AG20443 (cell line): ENCODE measurements at regions not wholly inside any gene's neighbourhood (a gene's known extent, or its start where the extent isn't known, plus 50 kb on each side); places are given as distances from the start of the nearest gene placed in this dataset.
"Not testable (repeated sequence)": the region's sequence is repeated elsewhere in the genome, so short reads cannot be mapped to it uniquely, and the experiment has no call there.

ENCODE experiments used
- DNase-seq: peaks from one replicate; pipeline ENCODE4 v3.0.0; 2012; ENCODE audit warnings: low spot score, mixed read lengths

DNA sequence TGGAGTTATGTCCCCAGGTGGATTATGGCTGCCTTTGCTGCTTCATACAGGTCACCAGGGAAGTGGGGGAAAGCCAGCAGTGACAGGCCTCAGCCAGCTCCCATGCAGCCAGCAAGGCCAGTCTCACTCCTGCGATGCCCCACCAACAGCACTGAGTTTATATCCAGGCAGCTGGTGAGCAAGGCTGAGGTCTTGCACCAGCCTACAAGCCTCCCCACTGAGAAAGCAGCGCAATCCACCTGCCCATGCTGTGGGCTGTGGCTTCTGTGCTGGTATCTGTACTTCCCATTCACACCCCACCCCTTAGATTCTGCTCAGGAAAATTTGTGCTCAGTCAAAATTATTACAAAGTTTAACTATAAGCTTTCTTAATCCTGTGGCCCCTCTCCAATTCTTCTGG lies 153.5 kb downstream of the HHIP start:
- DNase-seq, result no peak

DNA sequence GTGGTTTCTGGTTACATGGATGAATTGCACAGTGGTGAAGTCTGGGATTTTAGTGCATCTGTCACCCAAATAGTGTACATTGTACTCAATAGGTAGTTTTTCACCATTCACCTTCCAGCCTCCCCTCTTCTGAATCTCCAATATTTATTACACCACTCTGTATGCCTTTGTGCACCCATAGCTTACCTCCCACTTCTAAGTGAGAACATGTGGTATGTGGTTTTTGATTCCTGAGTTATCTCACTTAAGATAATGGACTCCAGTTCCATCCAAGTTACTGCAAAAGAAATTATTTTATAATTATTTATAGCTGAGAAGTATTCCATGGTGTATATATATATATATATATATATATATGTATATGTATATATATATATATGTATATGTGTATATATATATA lies 155.8 kb downstream of the HHIP start:
- no peak for DNase-seq

DNA sequence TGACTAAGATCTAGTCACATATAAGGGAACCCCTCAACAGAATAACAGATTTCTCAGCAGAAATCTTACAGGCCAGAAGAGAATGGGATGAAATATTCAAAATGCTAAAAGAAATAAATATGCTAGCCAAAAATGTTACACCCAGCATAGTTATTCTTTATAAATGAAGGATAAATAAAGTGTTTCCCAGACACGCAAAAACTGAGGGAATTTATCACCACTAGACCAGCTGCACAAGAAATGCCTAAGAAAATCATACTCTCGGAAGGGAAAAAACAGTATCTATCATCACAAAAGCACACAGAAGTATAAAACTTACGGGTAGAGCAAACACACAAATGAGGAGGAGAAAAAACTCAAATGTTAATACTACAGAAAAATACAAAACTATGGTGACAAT lies 162.1 kb downstream of the HHIP start:
- DNase-seq, result no peak

DNA sequence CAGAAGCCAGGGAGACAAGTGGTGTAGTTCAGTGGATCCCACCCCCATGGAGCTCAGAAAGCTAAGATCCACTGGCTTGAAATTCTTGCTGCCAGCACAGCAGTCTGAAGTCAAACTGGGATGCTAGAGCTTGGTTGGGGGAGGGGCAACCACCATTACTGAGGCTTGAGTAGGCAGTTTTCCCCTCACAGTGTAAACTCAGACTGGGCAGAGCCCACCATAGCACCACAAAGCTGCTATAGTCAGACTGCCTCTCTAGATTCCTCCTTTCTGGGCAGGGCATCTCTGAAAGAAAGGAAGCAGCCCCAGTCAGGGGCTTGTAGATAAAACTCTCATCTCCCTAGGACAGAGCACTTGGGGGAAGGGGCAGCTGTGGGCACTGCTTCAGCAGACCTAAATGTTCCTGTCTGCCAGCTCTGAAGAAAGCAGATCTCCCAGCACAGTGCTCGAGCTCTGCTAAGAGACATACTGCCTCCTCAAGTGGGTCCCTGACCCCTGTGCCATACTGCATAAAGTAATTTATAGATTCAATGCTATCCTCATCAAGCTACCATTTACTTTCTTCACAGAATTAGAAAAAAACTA lies 163.2 kb downstream of the HHIP start:
- DNase-seq, result no peak

DNA sequence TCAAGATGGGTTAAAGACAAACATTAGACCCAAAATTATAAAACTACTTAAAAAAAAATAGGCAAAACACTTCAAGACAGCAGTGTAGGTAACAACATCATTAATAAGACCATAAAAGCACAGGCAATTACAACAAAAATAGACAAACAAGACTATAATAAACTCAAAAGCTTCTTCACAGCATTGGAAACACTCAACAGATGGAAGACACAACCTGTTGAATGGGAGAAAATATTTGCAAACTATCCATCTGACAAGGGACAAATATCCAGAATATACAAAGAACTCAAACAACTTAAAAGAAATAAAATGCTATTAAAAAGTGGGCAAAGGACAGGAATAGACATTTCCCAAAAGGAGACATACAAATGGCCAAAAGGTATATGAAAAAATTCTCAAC lies 170.7 kb downstream of the HHIP start:
- DNase-seq, result no peak

DNA sequence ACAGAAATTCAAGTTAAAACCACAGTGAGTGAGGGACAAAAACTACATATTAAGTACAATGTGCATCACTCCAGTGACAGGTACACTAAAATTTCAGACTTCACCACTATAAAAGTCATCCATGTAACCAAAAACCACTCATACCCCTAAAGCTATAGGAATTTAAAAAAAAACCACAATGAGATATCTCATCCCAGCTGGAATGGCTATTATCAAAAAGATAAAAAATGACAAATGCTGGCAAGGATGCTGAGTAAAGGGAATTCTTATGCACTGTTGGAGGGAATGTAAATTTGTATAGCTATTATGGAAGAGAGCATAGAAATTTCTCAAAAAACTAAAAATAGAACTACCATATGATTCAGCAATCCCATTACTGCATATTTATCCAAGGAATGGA lies 171.1 kb downstream of the HHIP start:
- no peak for DNase-seq

DNA sequence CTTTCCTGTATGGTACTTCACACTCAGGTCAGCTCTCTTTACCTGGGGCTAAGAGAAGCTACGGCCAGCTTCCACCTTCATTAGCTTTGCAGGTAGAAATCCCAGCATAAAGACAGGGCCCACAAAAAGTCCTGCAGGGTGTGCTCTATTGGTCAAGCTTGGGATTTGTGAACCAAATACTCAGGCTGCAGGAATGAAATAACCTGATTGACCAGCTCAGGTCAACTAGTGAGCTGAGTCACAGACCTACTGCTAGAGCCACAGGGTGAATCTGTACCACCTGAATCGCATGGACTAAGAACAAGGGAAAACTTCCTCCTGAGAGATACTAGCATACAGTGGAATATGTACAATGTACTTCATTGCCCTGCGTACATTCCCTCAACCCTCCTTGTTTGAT lies 172.2 kb downstream of the HHIP start:
- no peak for DNase-seq

DNA sequence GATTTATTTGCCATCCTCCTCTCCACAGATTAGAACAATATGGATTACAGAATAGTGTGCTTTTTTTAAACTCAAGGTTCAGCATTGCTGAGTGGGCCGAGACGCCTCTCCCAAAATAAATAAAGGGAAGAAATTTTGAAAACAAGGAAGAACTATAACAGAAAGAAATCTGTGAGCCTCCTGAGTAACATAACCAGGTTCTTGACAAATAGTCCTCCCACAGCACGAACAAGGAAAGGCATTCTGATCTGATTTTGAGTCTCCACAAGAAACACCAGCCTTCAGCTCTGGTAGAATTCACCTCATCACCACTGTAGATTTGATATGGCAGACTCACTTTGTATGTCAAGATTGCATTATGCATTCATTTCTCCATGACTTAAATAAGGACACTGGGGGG lies 173.6 kb downstream of the HHIP start:
- no peak for DNase-seq

DNA sequence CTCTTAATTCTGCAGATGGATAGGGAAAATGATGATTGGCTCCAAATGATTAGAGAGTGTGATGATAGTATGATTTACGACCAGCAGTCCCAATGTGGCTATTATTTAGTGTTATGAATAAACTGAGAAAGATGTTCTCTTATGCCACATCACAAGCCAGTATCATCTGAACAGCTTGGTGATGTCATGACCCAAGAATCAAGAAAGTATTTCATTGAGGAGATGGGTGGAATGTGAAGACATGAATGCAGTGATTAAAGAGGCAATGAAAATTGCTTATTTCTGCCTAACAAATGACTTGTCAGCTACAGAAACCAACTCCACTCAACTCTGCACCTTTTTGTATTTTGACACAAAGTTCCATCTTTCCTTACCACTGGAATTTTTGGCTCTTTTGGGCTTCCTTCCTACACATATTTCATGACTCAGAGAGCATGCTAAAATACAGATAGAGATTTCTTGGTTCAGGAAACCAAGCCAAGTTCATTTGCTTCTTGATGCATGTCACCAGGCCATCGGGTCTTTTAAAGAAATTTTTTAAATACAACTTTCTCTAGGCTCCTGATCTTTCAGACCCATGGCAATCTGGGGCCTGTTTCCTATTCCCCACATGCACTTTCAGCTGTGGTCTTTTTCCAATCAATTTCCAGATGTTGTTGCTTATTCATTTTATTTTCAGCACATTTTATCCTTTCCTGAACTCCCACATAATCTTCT lies 174.2 kb downstream of the HHIP start:
- peak; percentile 30 for DNase-seq

DNA sequence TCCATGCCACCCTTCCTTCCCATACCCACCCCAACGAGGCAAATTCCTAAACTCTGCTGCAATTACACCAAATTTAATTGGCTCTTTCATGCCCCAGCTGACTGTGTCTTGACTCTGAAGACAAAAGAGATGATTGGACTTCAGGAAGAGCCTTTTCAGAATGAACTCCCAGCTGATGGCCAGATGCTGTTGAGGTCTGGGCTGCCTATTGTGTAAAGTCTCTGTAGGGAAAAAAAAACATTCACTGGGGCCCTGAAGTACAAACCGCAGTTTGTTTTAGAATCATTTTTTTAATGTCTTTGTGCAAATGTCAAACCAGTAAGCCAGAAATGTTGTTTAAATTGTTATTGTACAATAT lies 174.8 kb downstream of the HHIP start:
- peak; percentile 48 for DNase-seq

DNA sequence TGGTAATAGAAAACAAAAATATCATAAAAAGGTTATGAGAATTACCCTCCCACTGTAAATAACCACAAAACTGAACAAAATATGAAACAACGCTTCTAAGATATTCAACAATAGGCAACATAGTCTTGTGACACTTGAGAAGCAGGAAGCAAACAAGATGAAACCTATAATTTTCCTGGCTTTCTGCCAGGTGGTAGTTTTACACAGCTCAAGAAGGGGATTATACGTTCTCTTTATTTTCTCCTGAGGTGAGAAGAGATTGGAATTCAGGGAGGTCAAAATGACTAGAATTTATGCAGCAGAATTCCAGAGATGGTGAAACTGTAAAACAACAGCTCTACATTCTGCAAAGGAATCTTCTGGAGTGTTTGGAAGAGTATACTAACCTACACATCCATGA lies 186.0 kb downstream of the HHIP start:
- no peak for DNase-seq

DNA sequence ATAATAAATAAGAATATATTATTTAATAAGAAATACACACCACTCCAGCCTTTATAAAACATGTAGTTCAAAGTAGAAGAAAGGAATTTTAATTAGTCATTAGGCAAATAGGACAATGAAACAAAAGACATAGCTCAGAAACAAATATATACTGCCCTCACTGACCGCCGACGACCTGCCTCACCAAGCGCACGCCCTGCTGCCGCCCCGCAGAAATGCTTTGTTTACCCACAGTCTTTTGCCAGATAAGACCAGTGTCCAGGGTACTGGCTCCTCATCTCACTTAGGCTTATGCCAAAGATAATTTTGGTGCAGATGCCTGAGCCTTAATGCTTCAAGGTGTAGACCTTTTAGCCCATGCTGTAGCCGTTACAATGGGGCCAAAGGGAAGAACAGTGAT lies 199.5 kb downstream of the HHIP start:
- no peak for DNase-seq

DNA sequence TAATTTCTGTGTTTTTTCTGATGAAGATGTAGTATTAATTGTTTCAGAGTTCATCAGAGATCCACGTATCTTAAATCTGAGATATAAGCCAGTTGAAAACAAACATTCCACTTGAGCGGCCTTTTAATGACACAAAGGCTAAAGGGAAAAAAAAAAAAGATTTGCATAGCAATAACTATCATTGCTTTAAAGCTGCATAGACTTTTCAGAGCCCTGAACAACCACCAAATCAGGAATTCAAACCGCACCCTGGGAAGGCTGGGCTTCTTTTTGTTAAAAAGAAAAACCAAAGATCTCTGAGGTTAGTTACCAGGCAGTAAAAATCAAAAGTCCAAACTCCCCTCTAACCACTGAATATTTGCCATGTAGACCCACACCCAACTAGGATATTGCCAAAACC lies 206.0 kb downstream of the HHIP start:
- DNase-seq, result no peak

DNA sequence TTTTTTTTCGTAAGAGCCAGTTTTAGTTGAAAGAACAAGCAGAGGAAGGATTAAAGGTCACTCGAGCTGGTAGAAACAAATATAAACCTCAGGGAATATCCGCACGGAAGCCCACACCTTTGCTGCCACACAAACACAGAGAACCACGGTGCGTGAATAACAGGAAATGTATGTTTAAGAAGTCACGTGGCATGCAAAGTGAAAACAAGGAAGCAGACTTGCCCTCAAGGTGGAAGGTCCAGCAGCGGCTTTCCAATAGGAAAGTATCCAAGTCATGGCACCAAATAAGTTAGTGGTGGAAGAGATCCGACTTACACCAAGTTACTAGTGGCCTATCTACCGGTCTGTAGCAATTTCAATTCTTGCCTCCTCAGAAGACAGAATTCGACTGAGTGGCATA lies 215.5 kb downstream of the HHIP start:
- no peak for DNase-seq

DNA sequence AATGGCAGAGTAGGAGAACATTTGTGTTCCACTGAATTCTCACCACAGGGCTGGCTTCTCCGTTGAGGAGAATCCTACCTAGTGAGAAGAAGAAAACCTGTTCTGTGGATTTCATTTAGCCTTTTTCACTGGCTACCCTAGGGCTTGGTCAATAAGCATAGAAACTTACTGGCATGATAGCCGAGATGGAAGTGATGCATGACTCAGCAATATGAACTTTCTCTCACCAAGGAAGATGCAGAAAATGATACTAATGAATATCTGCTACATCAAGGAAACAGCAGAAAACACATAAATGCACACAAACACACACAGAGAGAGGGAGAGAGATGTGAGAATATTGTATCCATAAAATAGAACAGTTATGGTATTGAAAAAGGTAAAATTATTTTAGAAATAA lies 216.3 kb downstream of the HHIP start:
- no peak for DNase-seq

DNA sequence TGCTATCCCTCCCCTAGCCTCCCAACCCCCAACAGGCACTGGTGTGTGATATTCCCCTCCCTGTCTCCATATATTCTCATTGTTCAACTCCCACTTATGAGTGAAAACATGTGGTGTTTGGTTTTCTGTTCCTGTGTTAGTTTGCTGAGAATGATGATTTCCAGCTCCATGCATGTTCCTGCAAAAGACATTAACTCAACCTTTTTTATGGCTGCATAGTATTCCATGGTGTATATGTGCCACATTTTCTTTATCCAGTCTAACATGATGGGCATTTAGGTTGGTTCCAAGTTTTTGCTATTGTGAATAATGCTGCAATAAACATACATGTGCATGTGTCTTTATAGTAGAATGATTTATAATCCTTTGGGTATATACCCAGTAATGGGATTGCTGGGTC lies 218.9 kb downstream of the HHIP start:
- not testable (repeated sequence) for DNase-seq

DNA sequence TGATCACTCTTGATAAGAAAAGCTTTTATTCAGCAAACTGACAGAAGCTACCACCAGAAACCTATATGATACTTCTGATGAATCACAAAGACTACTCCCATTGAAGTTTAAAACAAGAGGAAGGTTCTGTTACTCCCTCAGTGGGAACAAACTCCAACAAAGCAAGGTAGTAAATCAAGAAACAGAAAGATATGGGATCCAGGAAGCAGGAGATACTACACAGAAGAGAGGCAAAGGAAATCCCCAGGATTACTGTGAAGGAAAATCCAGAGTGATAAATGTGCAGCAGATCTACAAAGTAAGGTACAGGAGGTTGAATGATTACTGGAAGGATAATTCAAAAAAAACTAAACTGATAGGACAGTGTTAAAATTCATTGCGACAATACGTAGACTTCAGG lies 222.4 kb downstream of the HHIP start:
- no peak for DNase-seq

DNA sequence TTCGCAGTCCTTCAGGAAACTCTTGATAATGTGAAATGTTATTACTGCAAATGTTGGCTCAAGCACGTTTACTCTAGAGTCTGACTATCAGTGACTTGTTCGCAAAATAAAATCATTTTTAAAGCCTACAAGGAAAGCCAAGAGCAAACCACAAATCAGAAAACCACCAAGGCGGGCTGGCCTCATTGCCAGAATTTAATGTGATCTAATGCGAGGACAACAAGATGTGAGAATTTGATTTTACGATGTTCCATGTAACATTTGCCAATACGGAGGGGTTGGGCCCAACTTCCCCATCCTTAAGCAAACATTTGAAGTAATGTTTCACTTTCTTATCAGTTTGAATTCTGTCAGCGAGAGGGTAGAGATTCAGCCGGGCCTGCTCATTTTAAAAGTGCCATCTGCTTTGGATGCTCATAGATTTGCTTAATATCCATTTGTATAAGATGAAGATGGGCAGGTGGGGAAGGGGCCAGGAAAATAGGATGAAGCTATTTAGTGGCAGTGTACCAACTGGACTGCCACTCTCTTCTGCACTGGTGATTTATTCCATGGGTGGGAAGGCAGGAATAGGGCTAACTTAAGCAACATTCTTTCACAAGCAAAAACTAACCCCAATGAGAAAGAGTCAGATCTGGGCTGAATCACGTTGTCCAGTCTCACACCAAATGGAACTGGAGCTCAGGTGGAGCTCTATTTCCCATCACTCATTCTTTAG lies 225.3 kb downstream of the ANAPC10 start:
- DNase-seq, result no peak

DNA sequence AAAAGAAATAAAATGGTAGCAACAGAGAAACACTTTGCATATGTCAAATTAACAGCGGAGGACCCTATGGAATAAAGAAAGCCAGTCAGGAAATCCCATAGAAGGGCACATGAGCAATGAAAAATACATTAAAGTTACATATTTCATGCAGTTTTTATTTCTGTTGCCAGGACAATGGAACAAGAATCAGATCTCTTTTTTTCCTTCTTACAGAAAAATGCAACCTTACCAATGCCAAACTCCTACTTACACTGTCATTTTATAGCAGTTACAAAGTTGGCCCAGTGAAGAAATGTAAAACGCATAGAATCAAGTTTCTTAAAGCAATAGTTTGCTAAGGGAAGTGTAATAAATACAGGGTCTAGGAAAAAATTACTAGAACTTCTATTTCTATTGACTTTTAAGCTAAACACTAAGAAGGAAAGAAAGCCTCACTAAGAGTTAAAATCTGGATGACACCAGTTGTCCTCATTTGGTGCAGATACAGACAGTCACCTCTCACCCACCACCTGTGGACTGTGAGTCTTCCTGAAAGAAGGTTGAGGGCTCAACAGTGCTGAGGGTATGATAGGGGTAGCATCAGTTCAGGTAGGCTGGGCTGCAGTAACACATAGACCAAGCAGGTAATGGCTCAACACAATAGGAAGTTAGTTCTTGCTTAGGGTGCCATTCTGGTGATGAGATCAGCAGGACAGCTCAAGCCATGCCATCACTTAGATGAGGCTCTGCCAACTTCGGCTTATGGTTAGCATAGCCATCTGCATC lies 224.6 kb downstream of the ANAPC10 start:
- DNase-seq, result no peak

DNA sequence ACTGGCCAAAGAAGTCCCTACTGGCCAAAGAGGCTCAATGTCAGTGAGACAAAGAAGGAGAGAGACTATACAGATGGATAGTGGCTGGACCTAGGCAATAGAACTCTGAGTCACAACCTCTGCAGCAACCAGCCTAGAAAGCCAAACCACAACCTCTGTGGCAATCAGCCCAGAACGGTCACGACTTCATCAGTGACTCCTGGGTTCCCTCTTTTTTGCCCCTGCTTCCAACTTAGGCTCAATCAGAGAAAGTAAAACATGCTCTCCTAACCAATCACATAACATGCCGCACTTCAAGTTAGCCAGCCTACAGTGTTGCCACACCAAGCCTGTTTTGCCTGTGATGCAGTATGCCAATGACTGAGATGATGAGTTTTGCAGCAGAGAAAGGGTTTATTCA lies 203.4 kb downstream of the ANAPC10 start:
- DNase-seq, result peak; percentile 30

DNA sequence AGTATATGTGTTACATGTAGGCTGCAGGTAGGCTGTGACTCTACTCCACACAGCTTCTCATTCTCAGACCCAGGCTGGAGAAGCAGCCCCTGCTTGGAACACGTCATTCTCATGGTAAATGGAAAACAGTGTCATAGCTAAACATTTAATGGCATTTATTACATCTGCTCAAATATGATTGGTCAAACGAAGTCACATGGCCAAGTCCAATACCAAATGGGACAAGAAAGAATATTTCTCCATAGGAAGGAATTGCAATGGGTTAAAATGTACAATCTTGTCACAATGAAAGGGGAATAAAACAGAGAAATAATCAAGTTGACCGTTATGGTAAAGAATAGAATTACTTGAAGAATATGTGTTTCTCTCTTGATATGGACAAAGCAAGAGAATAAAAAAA lies 198.6 kb downstream of the ANAPC10 start:
- no peak for DNase-seq

DNA sequence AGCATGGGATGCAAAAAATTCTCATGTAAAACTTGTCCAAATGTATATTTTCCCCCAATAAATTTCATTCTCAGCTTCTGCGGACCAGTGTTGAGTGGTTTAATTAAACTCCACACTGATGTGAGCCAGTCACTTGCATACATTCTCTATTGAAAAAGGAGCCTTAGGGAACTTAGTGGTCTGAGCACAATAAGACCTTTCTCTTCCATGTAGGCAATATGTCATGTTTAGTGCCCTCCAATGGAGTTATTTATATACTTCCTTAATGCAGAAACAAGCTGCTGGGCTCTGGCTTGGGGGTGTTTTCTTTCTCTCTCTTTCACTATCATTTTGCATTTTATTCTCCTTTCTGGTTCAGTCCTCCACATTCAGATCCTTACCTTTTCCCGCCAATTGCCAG lies 196.9 kb downstream of the ANAPC10 start:
- no peak for DNase-seq

DNA sequence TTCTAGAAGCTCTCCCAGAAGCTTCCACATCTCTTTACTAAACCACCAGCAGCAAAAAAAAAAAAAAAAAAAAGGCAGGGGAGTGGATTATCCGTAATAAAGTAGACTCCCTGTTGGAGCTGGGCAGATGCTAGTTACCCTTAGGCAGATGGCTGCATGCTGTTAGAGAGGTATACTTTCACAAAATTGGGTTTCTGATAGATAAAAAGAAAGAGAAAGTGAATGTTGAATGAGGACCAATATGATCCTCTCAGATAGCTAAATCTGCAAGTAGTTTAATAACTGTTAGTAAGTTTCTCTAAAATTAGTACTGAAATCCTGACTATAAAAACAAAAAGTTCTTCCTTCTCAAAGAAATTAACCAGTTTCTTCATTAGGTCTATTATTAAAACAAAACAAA lies 195.4 kb downstream of the ANAPC10 start:
- DNase-seq, result no peak
